ENCODE measurements at regions not wholly inside any gene's neighbourhood (a gene's known extent, or its start where the extent isn't known, plus 50 kb on each side); places are given as distances from the start of the nearest gene placed in this dataset.

GRCh38 chr1:88472714-88473113 lies 211.4 kb upstream of the PKN2 start:
- intact Hi-C loops (cut with micrococcal nuclease) = no loop called here
- TF ChIP-seq CTCF (IDR thresholded peaks at IDR 0.05; ENCODE audit: unreplicated experiment) = no peak
- DNase-seq (ENCODE audit: unreplicated experiment) = no peak
- CTCF ChIA-PET = no interaction called here
- Mint-ChIP-seq H3K27me3 (ENCODE audit: insufficient read depth, unreplicated experiment) (no peaks in the 10 kb centered on the region), H3K4me3 (ENCODE audit: unreplicated experiment) (no peak overlapping the region), H3K9me3 (ENCODE audit: unreplicated experiment) (peaks cover 4% of the 10 kb centered on the region), H3K36me3 (ENCODE audit: insufficient read depth, unreplicated experiment) (no peaks in the 10 kb centered on the region), H3K27ac (ENCODE audit: low read depth, unreplicated experiment) (no peak overlapping the region), H3K4me1 (ENCODE audit: insufficient read depth, unreplicated experiment) (no peaks in the 10 kb centered on the region)
- POLR2A ChIA-PET = no interaction called here
- no TSS peak for BruUV-seq (replicated peaks)

GRCh38 chr1:88474555-88475304 lies 209.3 kb upstream of the PKN2 start:
- Mint-ChIP-seq H3K4me1 (ENCODE audit: insufficient read depth, unreplicated experiment) (no peaks in the 10 kb centered on the region), H3K9me3 (ENCODE audit: unreplicated experiment) (no peaks in the 10 kb centered on the region), H3K27me3 (ENCODE audit: insufficient read depth, unreplicated experiment) (no peaks in the 10 kb centered on the region), H3K36me3 (ENCODE audit: insufficient read depth, unreplicated experiment) (no peaks in the 10 kb centered on the region), H3K4me3 (ENCODE audit: unreplicated experiment) (no peak overlapping the region), H3K27ac (ENCODE audit: low read depth, unreplicated experiment) (no peak overlapping the region)
- ChIA-PET POLR2A (interaction anchor here (0.5 to 0.6 kb wide), 2 partner anchors 205 to 524 kb away, joined by 3 to 4 read pairs; no protein-coding TSS in a partner anchor), CTCF (interaction anchor here (0.7 to 1.1 kb wide), 3 partner anchors 15 to 294 kb away, joined by 3 read pairs; no protein-coding TSS in a partner anchor)
- intact Hi-C loops (cut with micrococcal nuclease) = no loop called here
- BruUV-seq (replicated peaks) = no TSS peak
- DNase-seq (ENCODE audit: unreplicated experiment) = no peak
- no peak for TF ChIP-seq CTCF (IDR thresholded peaks at IDR 0.05; ENCODE audit: unreplicated experiment)

GRCh38 chr1:88484881-88485280 lies 199.2 kb upstream of the PKN2 start:
- POLR2A ChIA-PET = no interaction called here
- CTCF ChIA-PET = interaction anchor here (1.2 kb wide), 1 partner anchor 392 kb away, joined by 3 read pairs; no protein-coding TSS in a partner anchor
- Mint-ChIP-seq H3K4me3 (ENCODE audit: unreplicated experiment) (no peak overlapping the region), H3K36me3 (ENCODE audit: insufficient read depth, unreplicated experiment) (no peaks in the 10 kb centered on the region), H3K27me3 (ENCODE audit: insufficient read depth, unreplicated experiment) (peaks cover 16% of the 10 kb centered on the region), H3K9me3 (ENCODE audit: unreplicated experiment) (no peaks in the 10 kb centered on the region), H3K27ac (ENCODE audit: low read depth, unreplicated experiment) (no peak overlapping the region), H3K4me1 (ENCODE audit: insufficient read depth, unreplicated experiment) (no peaks in the 10 kb centered on the region)
- intact Hi-C loops (cut with micrococcal nuclease) = no loop called here
- no peak for TF ChIP-seq CTCF (IDR thresholded peaks at IDR 0.05; ENCODE audit: unreplicated experiment)
- BruUV-seq (replicated peaks) = no TSS peak
- DNase-seq (ENCODE audit: unreplicated experiment) = no peak

GRCh38 chr1:88488237-88488636 lies 195.8 kb upstream of the PKN2 start:
- no peak for TF ChIP-seq CTCF (IDR thresholded peaks at IDR 0.05; ENCODE audit: unreplicated experiment)
- no peak overlapping the region for H3K27ac Mint-ChIP-seq (ENCODE audit: low read depth, unreplicated experiment)
- H3K9me3 Mint-ChIP-seq (ENCODE audit: unreplicated experiment) = no peaks in the 10 kb centered on the region
- no peaks in the 10 kb centered on the region for H3K4me1 Mint-ChIP-seq (ENCODE audit: insufficient read depth, unreplicated experiment)
- H3K4me3 Mint-ChIP-seq (ENCODE audit: unreplicated experiment) = no peak overlapping the region
- no peaks in the 10 kb centered on the region for H3K36me3 Mint-ChIP-seq (ENCODE audit: insufficient read depth, unreplicated experiment)
- BruUV-seq (replicated peaks) = no TSS peak
- H3K27me3 Mint-ChIP-seq (ENCODE audit: insufficient read depth, unreplicated experiment) = peaks cover 5% of the 10 kb centered on the region
- intact Hi-C loops (cut with micrococcal nuclease) = no loop called here
- ChIA-PET POLR2A (interaction anchor here (0.5 kb wide), 1 partner anchor 35 kb away, joined by 4 read pairs; no protein-coding TSS in a partner anchor), CTCF (no interaction called here)
- DNase-seq (ENCODE audit: unreplicated experiment) = peak; percentile 62

Measured in MCF 10A (cell line).